ENCODE measurements at regions not wholly inside any gene's neighbourhood (a gene's known extent, or its start where the extent isn't known, plus 50 kb on each side); places are given as distances from the start of the nearest gene placed in this dataset.

- Histone ChIP-seq H3K79me1 (ENCODE audit: low read depth, low read length) (no peaks in the 10 kb centered on the region), H3K4me1 (replicated peaks in 1 of 4; ENCODE audit: control insufficient read depth in 3 of 4, insufficient read depth in 4 of 4, low read length in 3 of 4) (peaks cover 0 to 3% (median 0%) of the 10 kb centered on the region in 4 experiments; a peak in 1 of 7 replicates), H2BK20ac (ENCODE audit: low read length) (no peak overlapping the region), H3K9ac (replicated peaks in 1 of 4; ENCODE audit: extremely low read depth in 1 of 4, low read depth in 3 of 4, low read length in 3 of 4) (no peak overlapping the region), H3K27ac (ENCODE audit: low read depth, low read length) (no peak overlapping the region), H3K36me3 (ENCODE audit: control insufficient read depth in 2 of 4, insufficient read depth in 4 of 4, low read length in 3 of 4) (no peaks in the 10 kb centered on the region), H2BK12ac (ENCODE audit: low read depth, low read length) (no peak overlapping the region), H3K14ac (ENCODE audit: insufficient read length) (no peak overlapping the region), H2BK120ac (replicated peaks; ENCODE audit: low read depth, low read length) (no peak overlapping the region), H2BK5ac (ENCODE audit: low read depth, low read length) (no peak overlapping the region), H3K23ac (ENCODE audit: insufficient read length) (no peak overlapping the region), H4K91ac (replicated peaks; ENCODE audit: insufficient read length, low read length) (no peak overlapping the region), H3K18ac (ENCODE audit: extremely low read depth, low read length) (no peak overlapping the region), H3K23me2 (ENCODE audit: low read depth, low read length) (no peaks in the 10 kb centered on the region), H3K79me2 (ENCODE audit: control insufficient read depth in 1 of 2, insufficient read depth in 2 of 2, low read length in 2 of 2) (no peaks in the 10 kb centered on the region), H4K20me1 (replicated peaks in 1 of 2; ENCODE audit: control insufficient read depth in 1 of 2, insufficient read depth in 2 of 2, low read length in 2 of 2) (no peaks in the 10 kb centered on the region), H4K8ac (ENCODE audit: extremely low read depth, insufficient read depth, low read length) (no peak overlapping the region), H2BK15ac (ENCODE audit: low read length) (no peak overlapping the region), H3K9me3 (ENCODE audit: insufficient read depth in 2 of 2, low read depth in 1 of 2, low read length in 1 of 2) (peaks cover 4 to 5% of the 10 kb centered on the region in 2 experiments; a peak in 1 of 4 replicates), H3K4me2 (ENCODE audit: insufficient read depth in 1 of 2, low read depth in 2 of 2, low read length in 2 of 2) (no peak overlapping the region), H3K4ac (replicated peaks; ENCODE audit: insufficient read length, low read depth, low read length) (no peak overlapping the region), H3K56ac (replicated peaks; ENCODE audit: insufficient read length, low read depth, low read length) (no peak overlapping the region), H2AK5ac (ENCODE audit: low read depth, low read length) (no peak overlapping the region), H2AFZ (ENCODE audit: low read length) (no peak overlapping the region), H3K4me3 (ENCODE audit: extremely low read depth in 1 of 4, insufficient read depth in 2 of 4, low read depth in 3 of 4, low read length in 4 of 4) (no peak overlapping the region), H3K27me3 (replicated peaks in 1 of 4; ENCODE audit: control insufficient read depth in 3 of 4, extremely low read depth in 1 of 4, insufficient read depth in 3 of 4, low read length in 3 of 4) (no peaks in the 10 kb centered on the region), H4K5ac (ENCODE audit: insufficient read length, low read depth, low read length) (no peak overlapping the region)
- DNase-seq (ENCODE audit: low read depth in 1 of 2, low spot score in 2 of 2) = no peak
- 93% methylated on average over 5 of the region's 5 CpGs; no CpG with 5 or more reads in 1 of the 2 experiments for WGBS, 2 experiments (ENCODE audit: extremely low coverage in 1 of 2, insufficient coverage in 1 of 2, insufficient read length in 1 of 2, insufficient replicate concordance in 2 of 2, low coverage in 1 of 2, low lambda C conversion rate in 2 of 2, missing lambda C conversion rate in 1 of 2)
- POLR2A ChIA-PET (ENCODE audit: partially characterized antibody) = interaction anchor here (0.6 to 0.7 kb wide), 2 partner anchors 47 to 1018 kb away, joined by 3 to 4 read pairs; no protein-coding TSS in a partner anchor
- no peak for FAIRE-seq
- no peak for TF ChIP-seq CBX8 (IDR thresholded peaks at IDR 0.05; ENCODE audit: borderline replicate concordance, low read depth, low read length)
- no peak for TF ChIP-seq TEAD4 (IDR thresholded peaks at IDR 0.05; ENCODE audit: low read depth, low read length)
- no peak for TF ChIP-seq PHF8 (conservative IDR thresholded peaks at IDR 0.05; ENCODE audit: low read depth, low read length)
- TF ChIP-seq ASH2L (IDR thresholded peaks at IDR 0.05; ENCODE audit: low read length) = no peak
- TF ChIP-seq MAX (IDR thresholded peaks at IDR 0.05) = no peak
- no peak for TF ChIP-seq RXRA (IDR thresholded peaks at IDR 0.05; ENCODE audit: insufficient read depth, low read depth, low read length)
- no peak for TF ChIP-seq NRF1 (IDR thresholded peaks at IDR 0.05; ENCODE audit: low read depth, low read length)
- CTCF ChIA-PET (ENCODE audit: partially characterized antibody) = no interaction called here
These were observed 58.2 kb upstream of the NRP1 start for GRCh38 chr10:33392706-33393105.

Measured in H1 (cell line).